Ramos (cell line): ENCODE measurements at regions not wholly inside any gene's neighbourhood (a gene's known extent, or its start where the extent isn't known, plus 50 kb on each side); places are given as distances from the start of the nearest gene placed in this dataset.
"Not testable (repeated sequence)": the region's sequence is repeated elsewhere in the genome, so short reads cannot be mapped to it uniquely, and the experiment has no call there.

ENCODE experiments used
- in situ Hi-C: fragments of 300-500 bp; cut with MboI; formaldehyde crosslinking; loops from one replicate; pipeline ENCODE4 v1.14.3; 2022; ENCODE audit warnings: low sequenced_read_pairs; ENCODE audit not compliant: unreplicated experiment

DNA sequence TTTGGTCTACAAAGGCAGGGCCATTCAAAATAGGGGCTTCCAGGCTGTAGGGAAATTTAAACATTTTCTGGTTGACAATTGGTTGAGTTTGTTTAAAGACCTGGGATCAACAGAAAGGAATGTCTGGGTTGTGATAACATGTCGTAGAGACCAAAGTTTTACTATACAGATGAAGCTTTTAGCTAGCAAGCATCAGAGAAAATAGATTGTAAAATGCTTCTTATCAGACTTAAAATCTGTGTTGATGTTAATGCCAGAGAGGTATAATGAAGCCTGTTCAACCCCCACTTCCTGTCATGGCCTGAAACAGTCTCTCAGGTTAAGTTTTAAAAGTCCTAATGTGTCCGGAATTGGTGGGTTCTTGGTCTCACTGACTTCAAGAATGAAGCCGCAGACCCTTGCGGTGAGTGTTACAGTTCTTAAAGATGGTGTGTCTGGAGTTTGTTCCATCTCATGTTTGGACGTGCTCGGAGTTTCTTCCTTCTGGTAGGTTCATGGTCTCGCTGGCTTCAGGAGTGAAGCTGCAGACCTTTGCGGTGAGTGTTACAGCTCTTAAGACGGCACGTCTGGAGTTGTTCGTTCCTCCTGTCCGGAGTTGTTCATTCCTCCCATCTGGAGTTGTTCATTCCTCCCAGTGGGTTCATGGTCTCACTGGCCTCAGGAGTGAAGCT, 86.5 kb upstream of the HMCN1 start:
- in situ Hi-C loops = not testable (repeated sequence)

DNA sequence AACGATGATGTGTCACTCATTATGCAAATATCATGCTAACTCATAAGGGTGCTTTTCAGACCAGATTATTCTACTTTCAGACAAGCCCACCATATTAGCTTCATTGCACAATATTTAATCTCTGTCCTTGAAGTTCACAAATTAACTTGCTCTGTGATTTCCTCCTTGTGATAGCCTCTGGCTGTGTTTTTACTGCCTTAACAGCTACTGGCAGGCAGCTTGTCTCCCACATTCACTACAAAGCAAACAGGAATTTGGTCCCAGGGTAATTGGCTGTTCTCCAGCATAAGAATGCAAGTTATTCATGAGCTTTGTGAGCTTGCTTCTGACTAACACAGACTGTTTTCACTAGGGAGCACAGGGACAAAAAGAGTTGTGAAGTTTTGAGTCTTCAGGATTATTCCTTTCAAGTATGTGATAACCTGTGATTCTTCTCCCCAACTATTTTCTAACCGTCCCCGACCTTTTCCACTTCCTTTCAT, 87.9 kb upstream of the HMCN1 start:
- in situ Hi-C loops = no loop called here

DNA sequence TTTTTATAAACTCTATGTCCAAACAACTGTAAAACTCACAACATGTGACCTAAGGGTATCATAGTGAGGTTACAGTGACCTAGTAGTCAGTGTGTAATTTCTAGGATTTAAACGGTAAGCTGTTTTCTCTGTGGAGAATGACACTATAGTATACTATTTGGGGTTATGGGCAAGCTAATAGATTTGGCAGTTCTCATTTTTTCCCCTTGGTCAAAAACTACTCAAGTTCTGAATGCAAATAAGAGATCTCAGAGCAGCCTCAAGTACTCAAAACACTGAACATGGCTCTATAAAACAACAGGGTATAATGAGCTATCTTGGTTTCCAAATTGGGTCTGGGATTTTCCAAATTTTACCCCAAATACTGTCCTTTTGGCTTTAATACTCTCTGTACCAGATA, 88.5 kb upstream of the HMCN1 start:
- in situ Hi-C loops = no loop called here

DNA sequence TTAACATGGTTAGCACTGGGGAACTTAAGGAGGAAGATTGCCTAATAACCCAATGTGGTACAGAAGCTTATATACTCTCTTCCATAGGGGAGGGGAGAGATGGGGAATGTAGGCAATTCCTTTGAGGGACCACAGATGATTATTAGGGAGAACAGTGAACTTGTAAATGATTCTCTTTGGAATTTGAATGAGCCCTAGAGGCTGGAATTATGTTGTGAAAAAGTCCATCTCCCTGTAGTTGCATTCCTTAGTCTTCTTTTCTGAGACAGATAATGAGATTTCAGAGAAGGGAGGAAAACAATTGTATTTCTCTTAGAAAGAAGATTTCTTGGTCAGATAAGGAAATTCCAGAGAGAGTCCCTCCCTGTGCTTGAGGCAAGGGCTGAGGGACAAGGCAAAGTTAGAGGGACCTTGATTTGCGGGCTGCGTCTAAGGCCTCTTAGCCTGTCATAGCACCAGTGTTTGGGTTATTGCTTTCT, 89.0 kb upstream of the HMCN1 start:
- in situ Hi-C loops = no loop called here

DNA sequence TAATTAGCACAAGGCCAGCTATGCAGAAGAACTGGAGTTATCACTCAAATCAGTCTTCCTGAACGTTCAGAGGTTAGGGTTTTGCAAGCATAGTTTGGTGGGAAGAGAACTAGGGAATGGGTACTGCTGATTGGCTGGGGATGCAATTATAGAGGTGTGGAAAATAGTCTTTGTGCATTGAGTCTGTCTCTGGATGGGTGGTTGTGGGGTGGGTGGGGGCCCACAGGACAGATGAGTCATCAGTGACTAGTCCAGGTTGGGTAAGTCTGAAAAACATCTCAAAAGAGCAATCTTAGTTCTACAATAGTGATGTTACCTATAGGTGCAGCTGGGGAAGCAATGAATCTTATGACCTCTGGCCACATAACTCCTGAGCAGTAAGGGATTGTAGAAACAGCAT, 89.7 kb upstream of the HMCN1 start:
- in situ Hi-C loops = no loop called here

DNA sequence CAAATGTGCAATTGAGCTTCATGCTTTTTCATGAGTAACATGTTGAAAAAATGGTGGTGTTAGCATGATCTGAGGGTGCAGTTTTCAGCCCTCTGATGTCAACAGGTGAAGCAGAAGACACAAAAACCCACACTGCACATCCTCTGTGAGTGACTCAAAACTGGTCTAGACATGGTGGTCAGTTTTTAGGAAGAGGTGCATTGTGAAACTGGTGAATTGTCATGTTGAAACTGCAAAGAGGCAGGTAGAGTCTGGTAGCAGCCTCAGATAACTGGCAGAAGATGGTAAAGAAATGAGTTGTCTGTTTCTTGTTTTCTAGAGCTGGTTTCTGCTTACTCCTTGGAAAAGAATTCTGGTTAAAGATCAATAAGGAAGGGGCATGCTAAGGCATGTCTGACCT, 97.3 kb upstream of the HMCN1 start:
- in situ Hi-C loops = no loop called here

DNA sequence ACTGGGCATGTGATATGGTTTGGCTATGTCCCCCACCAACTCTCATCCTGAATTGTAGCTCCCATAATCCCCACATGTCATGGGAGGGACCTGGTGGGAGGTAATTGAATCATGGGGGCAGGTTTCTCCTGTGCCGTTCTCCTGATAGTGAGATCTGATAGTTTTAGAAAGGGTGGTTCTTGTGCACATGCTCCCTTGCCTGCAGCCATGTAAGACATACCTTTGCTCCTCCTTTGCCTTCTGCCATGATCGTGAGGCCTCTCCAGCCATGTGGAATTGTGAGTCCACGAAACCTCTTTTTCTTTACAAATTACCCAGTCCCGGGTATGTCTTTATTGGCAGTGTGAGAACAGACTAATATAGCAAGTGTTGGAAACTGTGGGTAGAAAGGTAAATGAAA, 99.5 kb upstream of the HMCN1 start:
- in situ Hi-C loops = no loop called here

DNA sequence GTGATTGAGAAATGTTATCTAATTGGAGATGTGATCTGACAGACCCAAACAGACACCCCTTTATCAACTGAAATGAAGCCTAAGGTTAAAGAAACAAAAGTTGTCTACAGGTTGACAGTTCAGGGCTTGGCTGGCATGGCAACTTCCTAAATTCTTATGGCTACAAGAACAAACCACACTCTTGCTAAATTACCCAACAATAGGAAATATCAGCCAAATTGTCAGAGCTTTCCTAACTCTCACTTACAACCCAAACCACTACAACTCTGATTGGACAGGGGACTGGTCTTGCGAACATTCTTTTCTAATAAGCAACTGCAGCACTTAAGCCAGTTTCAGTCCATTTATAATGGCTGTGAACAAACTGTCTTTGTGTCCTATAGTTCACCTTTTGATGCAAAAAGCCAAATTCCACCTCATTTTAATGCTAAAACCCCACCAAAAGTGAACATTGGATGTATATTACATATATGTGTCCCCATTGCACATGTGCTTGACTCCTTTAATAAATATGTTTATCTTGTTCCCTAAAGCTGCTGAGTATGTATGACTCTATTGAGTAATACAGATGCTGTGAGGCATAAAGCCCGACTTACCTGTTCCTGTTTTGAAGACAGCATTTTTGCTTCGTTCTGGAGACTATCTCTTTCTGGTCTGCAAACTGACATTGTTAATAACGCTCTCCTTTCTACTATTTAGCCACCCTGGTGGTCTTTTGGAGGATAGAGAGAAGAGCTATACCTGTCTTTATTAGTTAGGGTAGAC, 101.3 kb upstream of the HMCN1 start:
- in situ Hi-C loops = no loop called here

DNA sequence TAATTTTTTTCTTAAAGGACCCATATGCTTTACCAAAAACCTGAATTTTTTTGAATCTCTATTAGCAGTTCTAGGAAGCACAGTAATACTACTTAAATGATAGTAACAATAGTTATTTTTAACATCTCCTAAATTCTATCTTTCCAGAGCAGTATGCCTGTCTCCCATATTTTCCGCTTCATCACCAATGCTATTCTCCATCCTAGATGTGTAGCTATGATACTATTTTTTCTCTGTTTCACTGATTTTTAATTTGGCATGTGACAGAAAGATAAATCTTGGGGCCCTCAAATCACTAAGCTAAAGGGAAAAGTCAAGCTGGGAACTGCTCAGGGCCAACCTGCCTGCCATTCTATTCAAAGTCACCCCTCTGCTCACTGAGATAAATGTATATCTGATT, 102.3 kb upstream of the HMCN1 start:
- in situ Hi-C loops = no loop called here

DNA sequence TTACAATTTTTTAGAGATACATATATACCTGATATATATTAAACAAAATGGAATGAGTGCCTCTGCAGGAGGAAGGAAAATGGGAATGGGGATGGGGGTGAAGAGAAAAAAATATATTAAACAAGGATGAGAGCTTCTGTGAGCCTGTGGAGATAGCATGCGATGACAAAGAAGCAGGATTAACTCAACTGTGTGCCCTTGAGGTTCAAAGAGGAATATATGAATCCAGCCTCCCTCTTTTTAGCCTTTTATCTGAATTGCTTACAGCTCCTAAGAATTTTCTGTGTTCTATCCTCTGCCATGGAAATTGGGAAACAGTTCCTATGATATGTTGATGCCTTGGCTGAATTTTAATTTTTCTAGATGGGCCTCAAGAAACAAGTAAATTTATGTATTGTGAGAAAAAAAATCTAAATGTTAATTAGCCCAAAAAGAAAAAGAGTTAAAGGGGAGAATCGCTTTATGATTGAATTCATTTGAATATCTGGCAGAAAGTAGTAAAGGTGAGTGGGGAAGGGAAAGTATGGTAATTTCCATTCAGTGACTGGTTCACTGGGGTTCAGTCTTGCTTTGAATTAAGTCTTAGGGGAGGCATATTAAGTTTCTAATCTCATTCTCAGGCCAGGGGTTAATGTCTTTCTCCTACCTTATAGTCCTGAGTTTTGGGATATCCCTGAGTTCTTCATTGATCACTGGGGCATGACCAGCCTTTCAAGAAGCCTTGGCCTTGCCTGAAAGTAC, 106.3 kb upstream of the HMCN1 start:
- in situ Hi-C loops = no loop called here

DNA sequence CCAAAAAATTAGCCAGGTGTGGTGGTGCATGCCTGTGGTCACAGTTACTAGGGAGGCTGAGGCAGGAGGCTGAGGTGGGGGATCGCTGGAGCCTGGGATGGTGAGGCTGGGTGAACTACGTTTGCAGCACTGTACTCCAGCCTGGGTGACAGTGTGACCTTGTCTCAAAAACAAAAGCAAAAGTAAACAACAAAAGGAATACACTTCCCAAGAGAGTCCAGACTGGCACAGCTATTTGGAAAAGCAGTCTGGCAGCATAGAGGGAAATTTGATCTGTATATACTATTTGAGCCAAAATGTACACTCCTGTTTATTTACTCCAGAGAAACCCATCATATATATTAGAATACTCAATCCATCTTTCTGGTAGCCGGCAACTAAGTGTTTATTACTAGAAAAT, 107.0 kb upstream of the HMCN1 start:
- in situ Hi-C loops = no loop called here

DNA sequence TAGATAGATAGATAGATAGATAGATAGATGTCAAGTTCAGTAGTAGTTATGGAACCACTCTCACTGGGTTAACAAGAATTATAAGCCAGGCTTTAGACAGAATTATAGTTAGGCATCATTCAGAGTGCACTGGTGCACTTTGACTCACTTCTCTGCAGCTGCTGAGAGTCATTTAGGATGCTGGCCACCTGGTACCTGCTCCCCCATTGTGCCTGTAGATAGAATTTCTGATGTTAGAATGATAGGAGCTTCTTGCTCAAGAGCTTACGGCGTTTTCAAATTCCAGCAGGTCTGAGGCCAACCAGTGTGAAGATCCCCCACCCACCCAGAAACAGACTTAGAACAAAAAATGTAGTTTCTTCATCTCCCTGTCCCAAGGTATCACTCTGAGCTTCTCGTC, 107.8 kb upstream of the HMCN1 start:
- in situ Hi-C loops = no loop called here

DNA sequence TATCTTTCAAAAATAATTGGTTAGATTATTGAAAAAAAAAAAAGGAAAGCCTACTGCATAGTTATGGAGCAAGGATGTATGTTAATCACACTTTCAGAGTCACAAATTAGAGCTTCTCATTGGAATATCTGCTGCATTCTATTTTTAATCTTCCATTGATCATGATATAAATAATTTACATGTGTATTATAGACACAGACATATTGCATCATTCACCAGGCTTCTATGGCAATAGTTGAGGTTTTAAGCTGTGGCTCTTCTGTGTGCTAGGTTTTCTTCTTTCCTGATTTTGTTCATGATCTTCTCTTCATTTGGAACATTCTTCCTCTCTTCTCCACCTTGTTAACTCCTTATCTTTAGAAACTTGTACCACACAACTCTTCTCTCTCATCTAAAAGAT, 123.2 kb upstream of the HMCN1 start:
- in situ Hi-C loops = no loop called here

DNA sequence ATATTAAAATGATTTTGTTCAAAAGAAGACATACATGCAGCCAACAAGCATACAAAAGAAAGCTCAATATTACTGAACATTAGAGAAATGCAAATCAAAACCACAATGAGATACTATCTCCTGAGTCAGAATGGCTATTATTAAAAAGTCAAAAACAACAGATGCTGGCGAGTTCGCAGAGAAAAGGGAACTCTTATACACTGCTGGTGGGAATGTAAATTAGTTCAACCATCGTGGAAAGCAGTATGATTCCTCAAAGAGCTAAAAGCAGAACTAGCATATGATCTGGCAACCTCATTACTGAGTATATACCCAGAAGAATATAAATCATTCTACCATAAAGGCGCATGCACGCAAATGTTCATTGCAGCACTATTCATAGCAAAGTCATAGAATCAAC, 126.0 kb upstream of the HMCN1 start:
- in situ Hi-C loops = no loop called here

DNA sequence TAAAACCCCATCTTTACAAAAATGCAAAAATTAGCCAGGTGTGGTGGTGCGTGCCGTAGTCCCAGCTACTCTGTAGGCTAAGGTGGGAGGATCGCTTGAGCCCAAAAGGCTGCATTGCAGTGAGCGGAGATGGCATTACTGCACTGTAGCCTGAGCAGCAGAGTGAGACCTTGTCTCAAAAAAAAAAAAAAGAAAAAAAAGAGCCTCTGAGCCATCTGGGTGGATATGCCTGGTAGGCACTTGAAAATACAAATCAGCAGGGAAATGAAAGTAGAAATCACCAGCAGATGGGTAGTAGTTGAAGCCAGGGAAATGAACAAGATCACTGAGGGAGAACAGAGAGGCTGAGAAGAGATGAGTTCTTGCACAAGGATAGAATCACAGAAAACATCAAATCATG, 131.0 kb upstream of the HMCN1 start:
- in situ Hi-C loops = no loop called here

DNA sequence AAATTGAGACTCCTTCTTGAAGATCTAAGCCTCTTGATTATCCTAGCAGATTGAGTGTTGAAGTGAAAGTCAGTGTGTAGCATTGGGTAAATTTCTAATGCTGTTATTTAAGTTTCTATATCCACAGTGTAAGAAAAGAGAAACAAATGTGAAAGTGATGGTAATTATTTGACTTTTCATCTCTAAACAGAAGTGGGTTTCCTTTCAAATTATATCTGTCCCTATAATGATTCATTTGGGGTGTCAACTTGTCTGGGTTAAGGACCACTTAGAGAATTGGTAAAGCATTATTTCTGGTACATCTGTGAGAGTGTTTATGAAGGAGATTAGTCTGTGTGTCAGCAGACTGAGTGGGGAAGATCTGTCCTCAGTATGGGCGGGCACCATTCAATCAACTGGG, 133.0 kb upstream of the HMCN1 start:
- in situ Hi-C loops = no loop called here

DNA sequence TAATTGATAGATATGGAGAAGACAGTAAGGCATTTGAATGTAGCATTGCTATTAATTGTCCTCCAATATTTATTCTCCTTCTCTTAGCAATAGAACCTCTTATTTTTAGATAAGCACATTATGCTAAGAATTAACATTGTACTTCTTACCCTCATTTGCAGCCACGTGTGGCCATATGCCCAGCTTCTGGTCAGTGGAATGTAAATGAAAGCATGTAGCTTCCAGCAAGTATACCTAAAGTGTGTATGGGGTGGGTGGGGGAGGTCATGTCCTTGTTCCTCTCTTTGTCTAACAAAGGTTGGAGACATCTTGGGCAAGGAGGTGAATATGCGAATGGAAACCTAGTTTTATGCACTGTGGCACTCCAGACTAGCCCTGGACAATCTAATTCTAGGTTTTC, 133.6 kb upstream of the HMCN1 start:
- in situ Hi-C loops = no loop called here

DNA sequence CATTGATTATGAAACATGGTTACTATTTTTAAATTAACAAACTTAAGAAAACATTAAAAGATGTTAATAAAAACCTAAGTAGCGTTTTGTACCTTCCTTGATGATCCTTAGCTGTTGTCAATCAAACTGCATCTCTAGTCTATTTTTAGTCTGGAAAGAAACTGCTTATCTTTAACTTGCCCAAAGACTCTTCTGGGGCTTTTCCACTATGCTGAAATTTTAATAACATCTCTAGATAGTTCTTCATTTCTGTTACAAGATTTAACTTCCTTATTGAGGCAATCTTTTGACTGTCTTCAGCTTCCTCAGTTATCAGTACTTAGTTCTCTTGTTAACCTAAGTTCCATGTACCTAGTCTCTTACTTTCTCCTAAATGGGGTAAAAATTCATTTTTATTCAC, 135.9 kb upstream of the HMCN1 start:
- in situ Hi-C loops = no loop called here

DNA sequence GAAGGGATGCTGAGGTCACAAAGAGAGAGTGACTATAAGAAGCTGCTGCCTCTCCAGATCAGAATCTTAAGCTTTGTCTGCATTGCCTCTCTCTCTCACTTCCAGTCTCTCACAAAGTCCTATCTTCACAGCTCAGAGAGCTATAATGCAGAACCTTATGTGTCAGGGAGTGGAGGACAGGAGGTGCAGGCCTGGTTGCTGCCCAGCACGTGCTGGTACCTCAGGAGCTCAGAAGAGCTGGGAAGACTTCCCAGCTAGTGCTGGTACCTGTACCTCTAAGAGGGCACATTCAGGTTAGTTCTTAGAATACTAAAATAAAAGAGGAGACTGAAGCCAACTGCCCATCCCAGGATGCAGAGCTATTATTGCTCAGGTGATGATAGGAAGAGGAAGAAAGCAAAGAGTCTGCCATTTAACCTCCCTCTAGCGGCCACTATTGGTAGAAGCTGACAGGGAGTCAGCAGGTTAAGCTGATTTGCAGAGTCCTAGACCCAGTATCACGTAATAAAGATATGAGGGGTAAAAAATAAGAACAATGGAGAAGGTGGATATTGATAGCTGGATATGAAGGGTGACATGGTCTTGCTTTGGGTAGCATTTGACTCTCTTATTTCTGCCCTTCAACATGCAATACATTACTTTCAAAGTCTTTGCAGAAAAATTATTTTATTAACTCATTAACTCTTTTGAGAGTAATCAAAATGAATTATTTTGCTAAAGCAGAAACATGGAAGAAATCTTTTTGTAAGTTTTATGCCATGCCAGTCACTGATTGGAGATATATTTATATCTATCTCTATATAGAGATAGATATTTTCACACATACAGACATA, 138.1 kb upstream of the HMCN1 start:
- in situ Hi-C loops = no loop called here

DNA sequence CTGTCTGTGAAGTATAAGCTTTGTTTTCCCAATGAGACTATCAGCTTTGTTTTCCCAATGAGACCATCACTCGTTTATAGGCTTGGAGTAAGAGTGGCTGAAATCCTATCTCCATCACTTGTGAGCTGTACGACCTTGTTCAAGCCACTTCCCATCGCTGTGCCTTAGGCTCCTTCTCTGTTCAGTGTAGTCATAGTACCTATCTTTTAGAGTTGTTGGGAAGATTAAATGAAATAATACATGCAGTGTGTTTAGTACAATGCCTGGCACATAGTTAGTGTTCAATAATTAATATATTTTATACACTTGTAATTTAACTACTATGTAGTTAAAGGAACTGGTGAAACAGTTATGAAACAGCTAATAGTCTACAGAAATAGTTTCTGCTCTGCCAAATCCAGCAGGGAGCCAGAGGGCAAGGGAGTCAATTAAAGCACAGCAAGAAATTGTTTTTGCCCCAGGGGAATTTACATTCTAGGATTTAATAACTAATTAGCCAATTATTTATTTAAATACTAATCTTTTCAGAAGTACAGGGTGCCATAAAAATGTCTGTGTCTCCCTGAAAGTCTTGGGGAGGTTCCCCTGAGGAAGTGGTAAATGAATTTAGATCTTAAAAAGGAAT, 139.3 kb upstream of the HMCN1 start:
- in situ Hi-C loops = no loop called here
